Stimulated activated CD8-positive, alpha-beta memory T cell treated with anti-CD3 and anti-CD28 coated beads, Interleukin-12 subunit alpha, Interleukin-12 subunit beta, amount 100 ng/mL, for 1 hour (primary cell): ENCODE measurements at regions not wholly inside any gene's neighbourhood (a gene's known extent, or its start where the extent isn't known, plus 50 kb on each side); places are given as distances from the start of the nearest gene placed in this dataset.

Source experiments
- DNase-seq: peaks from one replicate; pipeline ENCODE4 v3.0.0-alpha.2; 2020; ENCODE audit warnings: low read depth

- DNase-seq: no peak
These were observed 115.7 kb upstream of the P2RY1 start for GRCh38 chr3:152719264-152719663.

- no peak for DNase-seq
These were observed 113.8 kb upstream of the P2RY1 start for GRCh38 chr3:152720951-152721718.

- DNase-seq: no peak
These were observed 110.7 kb upstream of the P2RY1 start for GRCh38 chr3:152724270-152724669.

- no peak for DNase-seq
These were observed 106.5 kb upstream of the P2RY1 start for GRCh38 chr3:152728231-152728980.

GRCh38 chr3:152729906-152730305 lies 105.0 kb upstream of the P2RY1 start:
- no peak for DNase-seq

- DNase-seq: no peak
These were observed 103.4 kb upstream of the P2RY1 start for GRCh38 chr3:152731511-152731910.

- DNase-seq: no peak
These were observed 101.3 kb upstream of the P2RY1 start for GRCh38 chr3:152733584-152734119.

GRCh38 chr3:152737021-152737908 lies 97.7 kb upstream of the P2RY1 start:
- no peak for DNase-seq

- no peak for DNase-seq
These were observed 96.3 kb upstream of the P2RY1 start for GRCh38 chr3:152738656-152739055.

GRCh38 chr3:152742368-152743347 lies 92.3 kb upstream of the P2RY1 start:
- no peak for DNase-seq

GRCh38 chr3:152745646-152746045 lies 89.3 kb upstream of the P2RY1 start:
- DNase-seq: no peak

- DNase-seq: no peak
These were observed 80.6 kb upstream of the P2RY1 start for GRCh38 chr3:152754303-152754702.

GRCh38 chr3:152756807-152757206 lies 78.1 kb upstream of the P2RY1 start:
- no peak for DNase-seq

GRCh38 chr3:152760024-152760563 lies 74.8 kb upstream of the P2RY1 start:
- DNase-seq: no peak

GRCh38 chr3:152760591-152760990 lies 74.3 kb upstream of the P2RY1 start:
- DNase-seq: no peak

GRCh38 chr3:152768478-152768877 lies 66.5 kb upstream of the P2RY1 start:
- no peak for DNase-seq

- no peak for DNase-seq
These were observed 65.4 kb upstream of the P2RY1 start for GRCh38 chr3:152769523-152769922.

- no peak for DNase-seq
These were observed 64.6 kb upstream of the P2RY1 start for GRCh38 chr3:152770296-152770695.

GRCh38 chr3:152771120-152771519 lies 63.8 kb upstream of the P2RY1 start:
- DNase-seq: no peak

- DNase-seq: no peak
These were observed 62.2 kb upstream of the P2RY1 start for GRCh38 chr3:152772674-152773225.
